Kidney epithelial cell (primary cell): ENCODE measurements at regions not wholly inside any gene's neighbourhood (a gene's known extent, or its start where the extent isn't known, plus 50 kb on each side); places are given as distances from the start of the nearest gene placed in this dataset.
"Not testable (repeated sequence)": the region's sequence is repeated elsewhere in the genome, so short reads cannot be mapped to it uniquely, and the experiment has no call there.

Source experiments
- DNase-seq: peaks from one replicate; pipeline ENCODE4 v3.0.0-alpha.2; 2010; ENCODE audit warnings: low read depth
- H3K27me3 ChIP-seq: 2 replicates; pipeline ENCODE4 v1.6.0; 2011; ENCODE audit warnings: low read length; ENCODE audit not compliant: control insufficient read depth, insufficient read depth
- H3K36me3 ChIP-seq: 2 replicates; pipeline ENCODE4 v1.5.1; 2011; ENCODE audit warnings: low read length; ENCODE audit not compliant: control insufficient read depth, insufficient read depth
- H3K4me3 ChIP-seq: 2 replicates; pipeline ENCODE4 v1.5.1; 2011; ENCODE audit warnings: low read depth, mild to moderate bottlenecking, control low read depth, low read length
- CTCF ChIP-seq: IDR thresholded peaks from 2 replicates; pipeline ENCODE4 v1.5.1; 2011; ENCODE audit warnings: mild to moderate bottlenecking, moderate library complexity, low read length, control low read depth, inconsistent platforms; ENCODE audit not compliant: insufficient read depth, poor library complexity, severe bottlenecking

- peak overlapping the region; percentile 55 for H3K4me3 ChIP-seq
- no peak for DNase-seq
- H3K36me3 ChIP-seq: no peaks in the 10 kb centered on the region
- TF ChIP-seq CTCF: no peak
- H3K27me3 ChIP-seq: peaks cover 8% of the 10 kb centered on the region
Measured at GRCh38 chr15:98547741-98548138, 100.6 kb upstream of the IGF1R start.

- DNase-seq: peak; percentile 51
- H3K27me3 ChIP-seq: peaks cover 8% of the 10 kb centered on the region
- H3K4me3 ChIP-seq: peak overlapping the region; percentile 55
- no peaks in the 10 kb centered on the region for H3K36me3 ChIP-seq
- peak; percentile 33 for TF ChIP-seq CTCF
Measured at GRCh38 chr15:98548139-98548971, 100.0 kb upstream of the IGF1R start.

GRCh38 chr15:98549003-98549402, 99.3 kb upstream of the IGF1R start:
- Histone ChIP-seq H3K4me3 (peak overlapping the region; percentile 55), H3K27me3 (peaks cover 8% of the 10 kb centered on the region), H3K36me3 (no peaks in the 10 kb centered on the region)
- no peak for DNase-seq
- no peak for TF ChIP-seq CTCF

GRCh38 chr15:98549741-98550140, 98.6 kb upstream of the IGF1R start:
- DNase-seq: no peak
- Histone ChIP-seq H3K27me3 (peaks cover 8% of the 10 kb centered on the region), H3K4me3 (no peak overlapping the region), H3K36me3 (no peaks in the 10 kb centered on the region)
- no peak for TF ChIP-seq CTCF

GRCh38 chr15:98550363-98550762, 98.0 kb upstream of the IGF1R start:
- H3K4me3 ChIP-seq, H3K36me3 ChIP-seq, DNase-seq, H3K27me3 ChIP-seq: not testable (repeated sequence)

- Histone ChIP-seq H3K36me3 (no peaks in the 10 kb centered on the region), H3K4me3 (no peak overlapping the region), H3K27me3 (peaks cover 8% of the 10 kb centered on the region)
- TF ChIP-seq CTCF: no peak
- no peak for DNase-seq
Measured at GRCh38 chr15:98551936-98552562, 96.3 kb upstream of the IGF1R start.
